ENCODE measurements at regions not wholly inside any gene's neighbourhood (a gene's known extent, or its start where the extent isn't known, plus 50 kb on each side); places are given as distances from the start of the nearest gene placed in this dataset.

GRCh38 chr1:30615816-30616590 is 107.4 kb downstream of the MATN1 start:
- no peaks in the 10 kb centered on the region for H3K9me3 ChIP-seq (ENCODE audit: severe bottlenecking)
- no peak for DNase-seq
- TF ChIP-seq CTCF (IDR thresholded peaks at IDR 0.05; ENCODE audit: low read depth, low read length): no peak
- no peak overlapping the region for H3K27ac ChIP-seq
- no peak overlapping the region for H3K4me3 ChIP-seq (ENCODE audit: low read depth, low read length)
- no peaks in the 10 kb centered on the region for H3K27me3 ChIP-seq (ENCODE audit: insufficient read depth, low read depth, severe bottlenecking)
- no peaks in the 10 kb centered on the region for H3K36me3 ChIP-seq

- Histone ChIP-seq H3K9me3 (ENCODE audit: severe bottlenecking) (no peaks in the 10 kb centered on the region), H3K27ac (no peak overlapping the region), H3K4me3 (ENCODE audit: low read depth, low read length) (no peak overlapping the region), H3K27me3 (ENCODE audit: insufficient read depth, low read depth, severe bottlenecking) (no peaks in the 10 kb centered on the region), H3K36me3 (no peaks in the 10 kb centered on the region)
- TF ChIP-seq CTCF (IDR thresholded peaks at IDR 0.05; ENCODE audit: low read depth, low read length): no peak
- DNase-seq: no peak
These were observed 108.1 kb downstream of the MATN1 start for GRCh38 chr1:30615076-30615795.

- H3K9me3 ChIP-seq (ENCODE audit: severe bottlenecking): no peaks in the 10 kb centered on the region
- no peak overlapping the region for H3K4me3 ChIP-seq (ENCODE audit: low read depth, low read length)
- H3K27ac ChIP-seq: no peak overlapping the region
- no peak for DNase-seq
- TF ChIP-seq CTCF (IDR thresholded peaks at IDR 0.05; ENCODE audit: low read depth, low read length): no peak
- no peaks in the 10 kb centered on the region for H3K27me3 ChIP-seq (ENCODE audit: insufficient read depth, low read depth, severe bottlenecking)
- no peaks in the 10 kb centered on the region for H3K36me3 ChIP-seq
These were observed 110.2 kb downstream of the MATN1 start for GRCh38 chr1:30613188-30613587.

- no peak overlapping the region for H3K4me3 ChIP-seq (ENCODE audit: low read depth, low read length)
- no peak overlapping the region for H3K27ac ChIP-seq
- no peaks in the 10 kb centered on the region for H3K27me3 ChIP-seq (ENCODE audit: insufficient read depth, low read depth, severe bottlenecking)
- no peak for TF ChIP-seq CTCF (IDR thresholded peaks at IDR 0.05; ENCODE audit: low read depth, low read length)
- H3K36me3 ChIP-seq: no peaks in the 10 kb centered on the region
- no peak for DNase-seq
- no peaks in the 10 kb centered on the region for H3K9me3 ChIP-seq (ENCODE audit: severe bottlenecking)
These were observed 110.8 kb downstream of the MATN1 start for GRCh38 chr1:30612536-30613065.

GRCh38 chr1:30611741-30612309 is 111.6 kb downstream of the MATN1 start:
- H3K27ac ChIP-seq: no peak overlapping the region
- no peak for TF ChIP-seq CTCF (IDR thresholded peaks at IDR 0.05; ENCODE audit: low read depth, low read length)
- DNase-seq: no peak
- H3K27me3 ChIP-seq (ENCODE audit: insufficient read depth, low read depth, severe bottlenecking): no peaks in the 10 kb centered on the region
- no peaks in the 10 kb centered on the region for H3K36me3 ChIP-seq
- H3K4me3 ChIP-seq (ENCODE audit: low read depth, low read length): no peak overlapping the region
- no peaks in the 10 kb centered on the region for H3K9me3 ChIP-seq (ENCODE audit: severe bottlenecking)
